ENCODE measurements at regions not wholly inside any gene's neighbourhood (a gene's known extent, or its start where the extent isn't known, plus 50 kb on each side); places are given as distances from the start of the nearest gene placed in this dataset.
"Not testable (repeated sequence)": the region's sequence is repeated elsewhere in the genome, so short reads cannot be mapped to it uniquely, and the experiment has no call there.

GRCh38 chr3:84724877-84725276, 233.9 kb upstream of the CADM2 start:
- no peaks in the 10 kb centered on the region for H3K36me3 ChIP-seq
- TF ChIP-seq POLR2A (IDR thresholded peaks at IDR 0.05) (no peak), CTCF (IDR thresholded peaks at IDR 0.05) (no peak), POLR2AphosphoS5 (IDR thresholded peaks at IDR 0.05) (no peak)
- WGBS = 90% methylated on average over 4 of the region's 4 CpGs
- DNase-seq (ENCODE audit: low spot score) = no peak
- no peaks in the 10 kb centered on the region for H3K27me3 ChIP-seq (replicated peaks; ENCODE audit: insufficient read depth)
- intact Hi-C loops (cut with DNase I) = no loop called here
- no peak overlapping the region for H3K27ac ChIP-seq
- no peak overlapping the region for H3K4me3 ChIP-seq
- no peaks in the 10 kb centered on the region for H3K9me3 ChIP-seq
- no peaks in the 10 kb centered on the region for H3K4me1 ChIP-seq (replicated peaks)

GRCh38 chr3:84727616-84728015, 231.2 kb upstream of the CADM2 start:
- Histone ChIP-seq H3K9me3 (no peaks in the 10 kb centered on the region), H3K4me3 (no peak overlapping the region), H3K27ac (no peak overlapping the region), H3K36me3 (no peaks in the 10 kb centered on the region), H3K4me1 (replicated peaks) (no peaks in the 10 kb centered on the region), H3K27me3 (replicated peaks; ENCODE audit: insufficient read depth) (no peaks in the 10 kb centered on the region)
- intact Hi-C loops (cut with DNase I) = no loop called here
- 52% methylated on average over 1 of the region's 1 CpG for WGBS
- no peak for DNase-seq (ENCODE audit: low spot score)
- no peak for TF ChIP-seq POLR2AphosphoS5 (IDR thresholded peaks at IDR 0.05)
- no peak for TF ChIP-seq POLR2A (IDR thresholded peaks at IDR 0.05)

GRCh38 chr3:84734731-84735130, 224.1 kb upstream of the CADM2 start:
- H3K27ac ChIP-seq; H3K4me1 ChIP-seq (replicated peaks); H3K36me3 ChIP-seq; intact Hi-C loops (cut with DNase I); H3K27me3 ChIP-seq (replicated peaks; ENCODE audit: insufficient read depth); H3K4me3 ChIP-seq; H3K9me3 ChIP-seq; DNase-seq (ENCODE audit: low spot score): not testable (repeated sequence)
- WGBS = 71% methylated on average over 1 of the region's 1 CpG

GRCh38 chr3:84738086-84738485, 220.7 kb upstream of the CADM2 start:
- no peaks in the 10 kb centered on the region for H3K27me3 ChIP-seq (replicated peaks; ENCODE audit: insufficient read depth)
- DNase-seq (ENCODE audit: low spot score) = no peak
- WGBS = 18% methylated on average over 2 of the region's 2 CpGs
- no peaks in the 10 kb centered on the region for H3K9me3 ChIP-seq
- H3K4me3 ChIP-seq = no peak overlapping the region
- H3K27ac ChIP-seq = no peak overlapping the region
- intact Hi-C loops (cut with DNase I) = no loop called here
- H3K36me3 ChIP-seq = no peaks in the 10 kb centered on the region
- TF ChIP-seq POLR2A (IDR thresholded peaks at IDR 0.05) = no peak
- TF ChIP-seq POLR2AphosphoS5 (IDR thresholded peaks at IDR 0.05) = no peak
- no peak for TF ChIP-seq CTCF (IDR thresholded peaks at IDR 0.05)
- no peaks in the 10 kb centered on the region for H3K4me1 ChIP-seq (replicated peaks)

- Histone ChIP-seq H3K27ac (no peak overlapping the region), H3K4me1 (replicated peaks) (no peaks in the 10 kb centered on the region), H3K4me3 (no peak overlapping the region), H3K9me3 (no peaks in the 10 kb centered on the region), H3K27me3 (replicated peaks; ENCODE audit: insufficient read depth) (no peaks in the 10 kb centered on the region), H3K36me3 (no peaks in the 10 kb centered on the region)
- 63% methylated on average over 2 of the region's 2 CpGs for WGBS
- intact Hi-C loops (cut with DNase I) = no loop called here
- DNase-seq (ENCODE audit: low spot score) = no peak
- TF ChIP-seq CTCF (IDR thresholded peaks at IDR 0.05) = no peak
- no peak for TF ChIP-seq POLR2A (IDR thresholded peaks at IDR 0.05)
- no peak for TF ChIP-seq POLR2AphosphoS5 (IDR thresholded peaks at IDR 0.05)
Measured at GRCh38 chr3:84742915-84743425, 215.8 kb upstream of the CADM2 start.

- TF ChIP-seq POLR2AphosphoS5 (IDR thresholded peaks at IDR 0.05) = no peak
- Histone ChIP-seq H3K27ac (no peak overlapping the region), H3K4me3 (no peak overlapping the region), H3K9me3 (no peaks in the 10 kb centered on the region), H3K4me1 (replicated peaks) (no peaks in the 10 kb centered on the region), H3K36me3 (no peaks in the 10 kb centered on the region), H3K27me3 (replicated peaks; ENCODE audit: insufficient read depth) (no peaks in the 10 kb centered on the region)
- WGBS = 100% methylated on average over 1 of the region's 1 CpG
- no peak for DNase-seq (ENCODE audit: low spot score)
- intact Hi-C loops (cut with DNase I) = no loop called here
Measured at GRCh38 chr3:84744130-84744529, 214.7 kb upstream of the CADM2 start.

Data from prostate gland (tissue), 2 donors.